ENCODE measurements at regions not wholly inside any gene's neighbourhood (a gene's known extent, or its start where the extent isn't known, plus 50 kb on each side); places are given as distances from the start of the nearest gene placed in this dataset.
A peak's percentile ranks its signal among the peaks of the same experiment; 100 is the strongest.

- Mint-ChIP-seq H3K4me1 (ENCODE audit: insufficient read depth, unreplicated experiment) (no peaks in the 10 kb centered on the region), H3K9me3 (ENCODE audit: unreplicated experiment) (no peaks in the 10 kb centered on the region), H3K27me3 (ENCODE audit: insufficient read depth, unreplicated experiment) (no peaks in the 10 kb centered on the region), H3K36me3 (ENCODE audit: insufficient read depth, unreplicated experiment) (no peaks in the 10 kb centered on the region), H3K4me3 (ENCODE audit: unreplicated experiment) (no peak overlapping the region), H3K27ac (ENCODE audit: low read depth, unreplicated experiment) (no peak overlapping the region)
- ChIA-PET POLR2A (interaction anchor here (0.6 kb wide), 1 partner anchor 89 kb away, joined by 3 read pairs; no protein-coding TSS in a partner anchor), CTCF (interaction anchor here (0.6 kb wide), 1 partner anchor 18 kb away, joined by 4 read pairs; no protein-coding TSS in a partner anchor)
- no peak for TF ChIP-seq CTCF (IDR thresholded peaks at IDR 0.05; ENCODE audit: unreplicated experiment)
- no peak for DNase-seq (ENCODE audit: unreplicated experiment)
- intact Hi-C loops (cut with micrococcal nuclease): no loop called here
- BruUV-seq (replicated peaks): no TSS peak
These were observed 356.7 kb downstream of the CCDC85A start for GRCh38 chr2:56540467-56540866.

DNA sequence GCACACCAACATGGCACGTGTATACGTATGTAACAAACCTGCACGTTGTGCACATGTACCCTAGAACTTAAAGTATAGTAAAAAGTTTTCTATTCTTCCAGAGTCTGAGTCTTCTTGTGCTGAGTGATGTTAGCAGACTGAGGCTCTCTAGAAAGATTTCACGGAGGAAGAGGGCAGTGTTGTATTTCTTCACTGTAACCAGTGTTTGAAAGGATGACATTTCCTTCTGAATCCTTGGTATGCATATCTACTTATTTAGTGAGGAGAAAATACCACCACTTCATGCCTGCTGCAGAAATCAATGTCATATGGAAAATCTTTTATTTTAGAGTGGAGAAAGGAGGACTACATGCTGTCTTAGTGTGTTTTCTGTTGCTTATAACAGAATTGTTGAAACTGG lies 357.1 kb downstream of the CCDC85A start:
- DNase-seq (ENCODE audit: unreplicated experiment): no peak

GRCh38 chr2:56542213-56542612 lies 358.4 kb downstream of the CCDC85A start:
- POLR2A ChIA-PET: interaction anchor here (0.6 kb wide), 1 partner anchor 990 kb away, joined by 3 read pairs; no protein-coding TSS in a partner anchor
- no TSS peak for BruUV-seq (replicated peaks)

More for the DNA sequence above, 357.1 kb downstream of the CCDC85A start:
- Mint-ChIP-seq H3K4me3 (ENCODE audit: unreplicated experiment) (no peak overlapping the region), H3K27ac (ENCODE audit: low read depth, unreplicated experiment) (no peak overlapping the region), H3K27me3 (ENCODE audit: insufficient read depth, unreplicated experiment) (no peaks in the 10 kb centered on the region), H3K36me3 (ENCODE audit: insufficient read depth, unreplicated experiment) (no peaks in the 10 kb centered on the region), H3K9me3 (ENCODE audit: unreplicated experiment) (no peaks in the 10 kb centered on the region), H3K4me1 (ENCODE audit: insufficient read depth, unreplicated experiment) (no peaks in the 10 kb centered on the region)
- ChIA-PET CTCF (no interaction called here), POLR2A (no interaction called here)
- no TSS peak for BruUV-seq (replicated peaks)
- TF ChIP-seq CTCF (IDR thresholded peaks at IDR 0.05; ENCODE audit: unreplicated experiment): no peak
- intact Hi-C loops (cut with micrococcal nuclease): no loop called here

DNA sequence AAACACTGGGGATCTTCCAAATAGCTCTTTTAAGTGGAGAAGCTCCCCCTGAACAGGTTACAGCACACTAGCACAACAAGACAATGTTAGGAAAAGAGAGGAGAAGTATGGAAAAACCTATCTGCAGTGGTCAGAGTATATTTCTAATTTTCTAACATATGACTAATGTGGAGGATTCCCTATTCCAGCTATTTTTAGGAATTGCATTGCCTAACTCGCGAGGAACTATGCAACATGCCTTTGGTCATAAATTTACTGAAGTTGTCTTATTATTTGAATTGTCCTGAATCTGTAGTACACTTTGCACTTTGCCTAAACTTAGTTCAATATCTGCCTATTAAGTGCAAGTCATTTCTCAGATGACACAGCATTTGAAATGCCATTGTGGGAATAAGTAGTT lies 381.4 kb downstream of the CCDC85A start:
- Mint-ChIP-seq H3K4me1 (ENCODE audit: insufficient read depth, unreplicated experiment) (no peaks in the 10 kb centered on the region), H3K27ac (ENCODE audit: low read depth, unreplicated experiment) (no peak overlapping the region), H3K36me3 (ENCODE audit: insufficient read depth, unreplicated experiment) (no peaks in the 10 kb centered on the region), H3K4me3 (ENCODE audit: unreplicated experiment) (no peak overlapping the region), H3K9me3 (ENCODE audit: unreplicated experiment) (no peaks in the 10 kb centered on the region), H3K27me3 (ENCODE audit: insufficient read depth, unreplicated experiment) (no peaks in the 10 kb centered on the region)
- no TSS peak for BruUV-seq (replicated peaks)
- intact Hi-C loops (cut with micrococcal nuclease): loop anchor here (10.0 kb wide), 1 partner anchor 160 kb away; no protein-coding TSS in a partner anchor
- TF ChIP-seq CTCF (IDR thresholded peaks at IDR 0.05; ENCODE audit: unreplicated experiment): no peak
- ChIA-PET CTCF (interaction anchor here (1.0 to 1.1 kb wide), 2 partner anchors 301 to 382 kb away, joined by 3 read pairs; partner anchors contain the start of gene CCDC85A), POLR2A (no interaction called here)
- DNase-seq (ENCODE audit: unreplicated experiment): peak; percentile 30

More at GRCh38 chr2:56542213-56542612, 358.4 kb downstream of the CCDC85A start:
- H3K9me3 Mint-ChIP-seq (ENCODE audit: unreplicated experiment): no peaks in the 10 kb centered on the region
- H3K4me3 Mint-ChIP-seq (ENCODE audit: unreplicated experiment): no peak overlapping the region
- intact Hi-C loops (cut with micrococcal nuclease): no loop called here
- no peaks in the 10 kb centered on the region for H3K4me1 Mint-ChIP-seq (ENCODE audit: insufficient read depth, unreplicated experiment)
- no peak overlapping the region for H3K27ac Mint-ChIP-seq (ENCODE audit: low read depth, unreplicated experiment)
- no peak for DNase-seq (ENCODE audit: unreplicated experiment)
- CTCF ChIA-PET: interaction anchor here (0.6 to 1.2 kb wide), 3 partner anchors 30 to 364 kb away, joined by 3 to 5 read pairs (median 4); partner anchors contain the start of gene CCDC85A
- no peaks in the 10 kb centered on the region for H3K36me3 Mint-ChIP-seq (ENCODE audit: insufficient read depth, unreplicated experiment)
- no peak for TF ChIP-seq CTCF (IDR thresholded peaks at IDR 0.05; ENCODE audit: unreplicated experiment)
- no peaks in the 10 kb centered on the region for H3K27me3 Mint-ChIP-seq (ENCODE audit: insufficient read depth, unreplicated experiment)
